ENCODE measurements at regions not wholly inside any gene's neighbourhood (a gene's known extent, or its start where the extent isn't known, plus 50 kb on each side); places are given as distances from the start of the nearest gene placed in this dataset.
A peak's percentile ranks its signal among the peaks of the same experiment; 100 is the strongest.

GRCh38 chr1:170265234-170265633, 119.5 kb downstream of the NTMT2 start:
- no peak overlapping the region for H3K4me3 ChIP-seq (ENCODE audit: low read depth, low read length)
- DNase-seq (ENCODE audit: low read depth), result no peak

GRCh38 chr1:170267317-170267716, 121.6 kb downstream of the NTMT2 start:
- no peak for DNase-seq (ENCODE audit: low read depth)
- H3K4me3 ChIP-seq (ENCODE audit: low read depth, low read length), result no peak overlapping the region

GRCh38 chr1:170271430-170272161, 125.8 kb downstream of the NTMT2 start:
- no peak for DNase-seq (ENCODE audit: low read depth)

GRCh38 chr1:170273291-170274130, 127.8 kb downstream of the NTMT2 start:
- H3K4me3 ChIP-seq (ENCODE audit: low read depth, low read length), result no peak overlapping the region
- DNase-seq (ENCODE audit: low read depth), result peak; percentile 49

More at GRCh38 chr1:170271430-170272161, 125.8 kb downstream of the NTMT2 start:
- H3K4me3 ChIP-seq (ENCODE audit: low read depth, low read length), result no peak overlapping the region

- no peak overlapping the region for H3K4me3 ChIP-seq (ENCODE audit: low read depth, low read length)
- peak; percentile 64 for DNase-seq (ENCODE audit: low read depth)
Measured at GRCh38 chr1:170274131-170274501, 128.4 kb downstream of the NTMT2 start.

- no peak for DNase-seq (ENCODE audit: low read depth)
- no peak overlapping the region for H3K4me3 ChIP-seq (ENCODE audit: low read depth, low read length)
Measured at GRCh38 chr1:170277985-170278384, 132.2 kb downstream of the NTMT2 start.

- no peak for DNase-seq (ENCODE audit: low read depth)
Measured at GRCh38 chr1:170284016-170284415, 138.3 kb downstream of the NTMT2 start.

GRCh38 chr1:170284512-170284911, 138.8 kb downstream of the NTMT2 start:
- no peak overlapping the region for H3K4me3 ChIP-seq (ENCODE audit: low read depth, low read length)
- DNase-seq (ENCODE audit: low read depth), result no peak

More at GRCh38 chr1:170284016-170284415, 138.3 kb downstream of the NTMT2 start:
- H3K4me3 ChIP-seq (ENCODE audit: low read depth, low read length), result no peak overlapping the region

- no peak for DNase-seq (ENCODE audit: low read depth)
- no peak overlapping the region for H3K4me3 ChIP-seq (ENCODE audit: low read depth, low read length)
Measured at GRCh38 chr1:170284951-170285350, 139.2 kb downstream of the NTMT2 start.

GRCh38 chr1:170288155-170288554, 142.4 kb downstream of the NTMT2 start:
- no peak for DNase-seq (ENCODE audit: low read depth)
- H3K4me3 ChIP-seq (ENCODE audit: low read depth, low read length), result no peak overlapping the region

- DNase-seq (ENCODE audit: low read depth), result peak; percentile 25
- H3K4me3 ChIP-seq (ENCODE audit: low read depth, low read length), result no peak overlapping the region
Measured at GRCh38 chr1:170290276-170290675, 144.5 kb downstream of the NTMT2 start.

- peak; percentile 57 for DNase-seq (ENCODE audit: low read depth)
- H3K4me3 ChIP-seq (ENCODE audit: low read depth, low read length), result no peak overlapping the region
Measured at GRCh38 chr1:170290991-170291390, 145.2 kb downstream of the NTMT2 start.

- H3K4me3 ChIP-seq (ENCODE audit: low read depth, low read length), result no peak overlapping the region
- no peak for DNase-seq (ENCODE audit: low read depth)
Measured at GRCh38 chr1:170291516-170291915, 145.8 kb downstream of the NTMT2 start.

- no peak overlapping the region for H3K4me3 ChIP-seq (ENCODE audit: low read depth, low read length)
- DNase-seq (ENCODE audit: low read depth), result no peak
Measured at GRCh38 chr1:170296211-170296610, 150.5 kb downstream of the NTMT2 start.

GRCh38 chr1:170296642-170297041, 150.9 kb downstream of the NTMT2 start:
- no peak for DNase-seq (ENCODE audit: low read depth)
- no peak overlapping the region for H3K4me3 ChIP-seq (ENCODE audit: low read depth, low read length)

GRCh38 chr1:170301596-170301995, 155.8 kb downstream of the NTMT2 start:
- no peak for DNase-seq (ENCODE audit: low read depth)
- H3K4me3 ChIP-seq (ENCODE audit: low read depth, low read length), result no peak overlapping the region

GRCh38 chr1:170303034-170303433, 157.3 kb downstream of the NTMT2 start:
- H3K4me3 ChIP-seq (ENCODE audit: low read depth, low read length), result no peak overlapping the region
- DNase-seq (ENCODE audit: low read depth), result no peak

- no peak for DNase-seq (ENCODE audit: low read depth)
Measured at GRCh38 chr1:170305777-170306512, 160.2 kb downstream of the NTMT2 start.

GRCh38 chr1:170306513-170306910, 160.8 kb downstream of the NTMT2 start:
- DNase-seq (ENCODE audit: low read depth), result no peak
- H3K4me3 ChIP-seq (ENCODE audit: low read depth, low read length), result no peak overlapping the region

More at GRCh38 chr1:170305777-170306512, 160.2 kb downstream of the NTMT2 start:
- no peak overlapping the region for H3K4me3 ChIP-seq (ENCODE audit: low read depth, low read length)

GRCh38 chr1:170306948-170307347, 161.2 kb downstream of the NTMT2 start:
- no peak for DNase-seq (ENCODE audit: low read depth)
- H3K4me3 ChIP-seq (ENCODE audit: low read depth, low read length), result no peak overlapping the region

Data from skeletal muscle cell (primary cell).